Neuronal stem cell (in vitro differentiated cells): ENCODE measurements at regions not wholly inside any gene's neighbourhood (a gene's known extent, or its start where the extent isn't known, plus 50 kb on each side); places are given as distances from the start of the nearest gene placed in this dataset.
"Not testable (repeated sequence)": the region's sequence is repeated elsewhere in the genome, so short reads cannot be mapped to it uniquely, and the experiment has no call there.

Experiments used
- DNase-seq: peaks from one replicate; pipeline ENCODE4 v3.0.0-alpha.2; 2013; ENCODE audit warnings: low spot score
- H2AFZ ChIP-seq: one replicate; pipeline ENCODE4 v1.6.1; 2013; ENCODE audit warnings: mild to moderate bottlenecking, low read length, inconsistent platforms
- H2AK5ac ChIP-seq: 2 replicates; pipeline ENCODE4 v1.6.1; 2013; ENCODE audit warnings: low read depth, mild to moderate bottlenecking, inconsistent platforms, low read length, moderate library complexity, mixed read lengths
- H2BK120ac ChIP-seq: 2 replicates; pipeline ENCODE4 v1.6.1; 2013; ENCODE audit warnings: low read depth, mild to moderate bottlenecking, inconsistent platforms, low read length, moderate library complexity, mixed read lengths
- H2BK12ac ChIP-seq: one replicate; pipeline ENCODE4 v1.6.1; 2013; ENCODE audit warnings: low read length, inconsistent platforms
- H2BK15ac ChIP-seq: 2 replicates; pipeline ENCODE4 v1.6.1; 2013; ENCODE audit warnings: mild to moderate bottlenecking, low read length, inconsistent platforms, mixed read lengths
- H2BK5ac ChIP-seq: one replicate; pipeline ENCODE4 v1.6.1; 2013; ENCODE audit warnings: inconsistent platforms, mild to moderate bottlenecking, low read length, moderate library complexity
- H3K14ac ChIP-seq: one replicate; pipeline ENCODE4 v1.6.1; 2013; ENCODE audit warnings: low read length, inconsistent platforms
- H3K18ac ChIP-seq: 2 replicates; pipeline ENCODE4 v1.6.1; 2013; ENCODE audit warnings: low read length, inconsistent platforms
- H3K23ac ChIP-seq: 2 replicates; pipeline ENCODE4 v1.6.1; 2013; ENCODE audit warnings: low read depth, mild to moderate bottlenecking, mixed read lengths, low read length, inconsistent platforms; ENCODE audit not compliant: poor library complexity
- H3K27ac ChIP-seq: replicated peaks from 3 replicates; pipeline ENCODE4 v1.5.1; 2013; ENCODE audit warnings: low read length, inconsistent platforms
- H3K27me3 ChIP-seq, 3 experiments: 2 replicates each; pipeline ENCODE4 v1.6.1; 2013; ENCODE audit warnings: low read length in 3 of 3, mild to moderate bottlenecking in 2 of 3, inconsistent platforms in 1 of 3, low read depth in 1 of 3, mixed read lengths in 1 of 3, moderate library complexity in 1 of 3; ENCODE audit not compliant: control insufficient read depth in 3 of 3, insufficient read depth in 3 of 3
- H3K36me3 ChIP-seq, 2 donors: replicated peaks in 1 of 2; 2 replicates each; pipeline ENCODE4 v1.6.1; 2013; ENCODE audit warnings: low read length in 2 of 2; ENCODE audit not compliant: control insufficient read depth in 2 of 2, insufficient read depth in 2 of 2
- H3K4ac ChIP-seq: 2 replicates; pipeline ENCODE4 v1.6.1; 2013; ENCODE audit warnings: inconsistent platforms, mild to moderate bottlenecking, low read length, moderate library complexity
- H3K4me1 ChIP-seq, 2 donors: 1 replicate in 1 of 2; 2 replicates in 1 of 2; pipeline ENCODE4 v1.6.1; 2013; ENCODE audit warnings: low read length in 2 of 2, low read depth in 1 of 2; ENCODE audit not compliant: control insufficient read depth in 2 of 2, insufficient read depth in 1 of 2
- H3K4me2 ChIP-seq: one replicate; pipeline ENCODE4 v1.6.1; 2013; ENCODE audit warnings: mild to moderate bottlenecking, low read length, inconsistent platforms; ENCODE audit not compliant: insufficient read depth, poor library complexity, severe bottlenecking
- H3K4me3 ChIP-seq, 2 donors: 2 replicates each; pipeline ENCODE4 v1.5.1; 2013; ENCODE audit warnings: low read length in 2 of 2, mild to moderate bottlenecking in 2 of 2, inconsistent platforms in 1 of 2, moderate library complexity in 1 of 2
- H3K79me1 ChIP-seq: one replicate; pipeline ENCODE4 v1.6.1; 2013; ENCODE audit warnings: low read depth, mild to moderate bottlenecking, inconsistent platforms, low read length, moderate library complexity
- H3K9ac ChIP-seq: one replicate; pipeline ENCODE4 v1.6.1; 2013; ENCODE audit warnings: mild to moderate bottlenecking, low read depth, low read length, inconsistent platforms; ENCODE audit not compliant: poor library complexity
- H3K9me3 ChIP-seq, 2 donors: replicated peaks in 1 of 2; 2 replicates each; pipeline versions ENCODE3 to v1.6.1; 2013; ENCODE audit warnings: low read length in 2 of 2, mild to moderate bottlenecking in 2 of 2, inconsistent platforms in 1 of 2, low read depth in 1 of 2, mixed read lengths in 1 of 2, moderate library complexity in 1 of 2; ENCODE audit not compliant: control insufficient read depth in 2 of 2, insufficient read depth in 1 of 2
- H4K8ac ChIP-seq: one replicate; pipeline ENCODE4 v1.6.1; 2013; ENCODE audit warnings: low read depth, mild to moderate bottlenecking, inconsistent platforms, low read length, moderate library complexity
- H4K91ac ChIP-seq: one replicate; pipeline ENCODE4 v1.6.1; 2013; ENCODE audit warnings: low read length, low read depth, mild to moderate bottlenecking, inconsistent platforms; ENCODE audit not compliant: poor library complexity
- WGBS, 2 donors: extraction: QIAGEN DNeasy Blood & Tissue Kit; methylation state at CpG; one replicate each; pipeline ENCODE4 v1.1.7; 2013; ENCODE audit warnings: missing lambda C conversion rate in 2 of 2, mixed read lengths in 1 of 2; ENCODE audit not compliant: insufficient read length in 2 of 2, insufficient replicate concordance in 1 of 2; ENCODE audit errors: extremely low coverage in 2 of 2; 5-methylcytosine and 5-hydroxymethylcytosine counted together

DNA sequence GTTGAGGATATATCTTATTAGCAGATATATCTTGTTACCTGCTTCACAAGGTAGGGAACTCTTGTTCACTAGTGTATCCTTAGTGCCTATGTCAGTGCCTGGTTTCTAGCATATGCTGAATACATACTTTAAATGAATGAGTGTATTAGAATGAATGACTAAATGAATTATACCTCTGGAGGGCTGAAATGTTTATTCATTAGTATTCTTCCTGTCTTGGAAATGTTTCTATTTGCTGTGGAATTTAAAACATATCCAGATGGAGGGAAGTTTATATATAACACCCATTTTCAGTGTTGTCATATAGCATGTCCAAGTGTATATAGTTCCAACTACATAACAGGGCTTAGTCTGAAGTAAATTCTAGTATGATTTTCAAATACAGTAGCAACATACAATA, 581.5 kb downstream of the TBL1XR1 start:
- Histone ChIP-seq H3K27me3 (peaks cover 0 to 2% (median 0%) of the 10 kb centered on the region in 3 experiments), H3K18ac (no peak overlapping the region), H2BK15ac (no peak overlapping the region), H3K4me1 (no peaks in the 10 kb centered on the region), H2AK5ac (no peak overlapping the region), H4K91ac (no peak overlapping the region), H3K14ac (no peak overlapping the region), H2BK12ac (no peak overlapping the region), H2BK120ac (no peak overlapping the region), H3K4ac (no peak overlapping the region), H3K4me2 (no peak overlapping the region), H3K9me3 (no peaks in the 10 kb centered on the region), H3K23ac (no peak overlapping the region), H3K36me3 (no peaks in the 10 kb centered on the region), H2BK5ac (no peak overlapping the region), H3K27ac (no peak overlapping the region), H4K8ac (no peak overlapping the region), H3K4me3 (no peak overlapping the region), H3K79me1 (no peaks in the 10 kb centered on the region), H2AFZ (no peak overlapping the region), H3K9ac (no peak overlapping the region)
- no peak for DNase-seq

DNA sequence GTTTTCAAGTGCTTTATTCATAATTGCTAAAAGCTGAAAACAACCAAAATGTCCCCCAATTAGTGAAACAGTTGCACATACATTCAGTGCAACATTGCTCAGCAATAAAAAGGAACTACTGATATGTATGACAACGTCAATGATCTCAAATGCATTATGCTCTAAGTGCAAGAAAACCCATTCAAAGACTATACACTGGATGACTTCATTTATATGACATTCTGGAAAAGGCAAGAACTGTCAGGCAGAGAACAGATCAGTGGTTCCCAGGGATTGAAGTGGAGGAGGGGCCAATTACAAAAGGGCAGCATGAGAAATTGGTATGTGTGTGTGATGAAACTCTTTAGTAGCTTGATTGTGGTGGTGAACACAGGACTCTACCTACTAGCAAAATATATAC, 585.6 kb downstream of the TBL1XR1 start:
- Histone ChIP-seq H3K9me3 (no peaks in the 10 kb centered on the region), H3K14ac (no peak overlapping the region), H3K79me1 (no peaks in the 10 kb centered on the region), H3K27me3 (no peaks in the 10 kb centered on the region), H4K91ac (no peak overlapping the region), H3K9ac (no peak overlapping the region), H2BK12ac (no peak overlapping the region), H3K4me2 (no peak overlapping the region), H3K18ac (no peak overlapping the region), H3K4me3 (no peak overlapping the region), H3K4me1 (no peaks in the 10 kb centered on the region), H2BK15ac (no peak overlapping the region), H3K27ac (no peak overlapping the region), H4K8ac (no peak overlapping the region), H3K23ac (no peak overlapping the region), H2BK5ac (no peak overlapping the region), H3K4ac (no peak overlapping the region), H2AK5ac (no peak overlapping the region), H2BK120ac (no peak overlapping the region), H2AFZ (no peak overlapping the region), H3K36me3 (no peaks in the 10 kb centered on the region)
- WGBS, 2 donors = no CpG with 5 or more reads among the region's 1 CpG
- no peak for DNase-seq

DNA sequence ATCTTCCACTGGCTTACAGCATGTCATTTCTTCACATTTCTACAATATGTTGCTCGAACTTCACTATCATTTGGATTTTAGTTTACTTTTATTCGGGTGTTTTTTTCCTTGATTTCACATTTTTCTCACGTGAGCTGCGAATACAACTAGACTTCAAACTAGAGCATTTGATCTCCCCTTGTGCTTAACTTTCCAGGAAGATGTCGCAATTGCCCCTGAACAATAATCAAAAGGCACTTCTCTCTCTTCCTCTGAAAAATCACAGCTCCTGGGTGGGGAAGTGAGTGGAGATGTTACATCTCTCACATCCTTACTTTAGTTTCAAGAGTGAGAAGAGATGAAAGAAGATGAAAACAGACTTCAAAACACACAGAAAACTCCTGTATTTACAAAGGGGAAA, 587.9 kb downstream of the TBL1XR1 start:
- no peak overlapping the region for H2BK5ac ChIP-seq
- no peak overlapping the region for H3K4me3 ChIP-seq
- H3K23ac ChIP-seq = no peak overlapping the region
- H3K4me1 ChIP-seq = no peaks in the 10 kb centered on the region
- no peak overlapping the region for H3K4ac ChIP-seq
- H3K27ac ChIP-seq = no peak overlapping the region
- H4K8ac ChIP-seq = no peak overlapping the region
- no peak overlapping the region for H3K18ac ChIP-seq
- H2BK12ac ChIP-seq = no peak overlapping the region
- no peaks in the 10 kb centered on the region for H3K9me3 ChIP-seq
- no peaks in the 10 kb centered on the region for H3K27me3 ChIP-seq
- no peak overlapping the region for H4K91ac ChIP-seq
- WGBS, 2 donors = no CpG with 5 or more reads among the region's 5 CpGs
- no peaks in the 10 kb centered on the region for H3K79me1 ChIP-seq
- no peak for DNase-seq
- H3K36me3 ChIP-seq = no peaks in the 10 kb centered on the region
- no peak overlapping the region for H3K9ac ChIP-seq
- H2BK15ac ChIP-seq = no peak overlapping the region
- no peak overlapping the region for H2AK5ac ChIP-seq
- H2BK120ac ChIP-seq = no peak overlapping the region
- H3K14ac ChIP-seq = no peak overlapping the region
- H3K4me2 ChIP-seq = no peak overlapping the region
- H2AFZ ChIP-seq = peak overlapping the region; percentile 34

DNA sequence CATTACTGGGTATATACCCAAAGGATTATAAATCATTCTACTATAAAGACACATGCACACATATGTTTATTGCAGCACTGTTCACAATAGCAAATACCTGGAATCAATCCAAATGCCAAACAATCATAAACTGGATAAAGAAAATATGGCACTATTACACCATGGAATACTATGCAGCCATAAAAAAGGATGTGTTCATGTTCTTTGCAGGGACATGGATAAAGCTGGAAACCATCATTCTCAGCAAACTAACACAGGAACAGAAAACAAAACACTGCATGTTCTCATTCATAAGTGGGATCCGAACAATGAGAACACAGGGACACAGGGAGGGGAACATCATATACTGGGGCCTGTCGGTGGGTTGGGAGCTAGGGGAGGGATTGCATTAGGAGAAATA, 591.7 kb downstream of the TBL1XR1 start:
- H3K23ac ChIP-seq, H4K91ac ChIP-seq, H2BK15ac ChIP-seq, H3K9me3 ChIP-seq, H2BK5ac ChIP-seq, H3K4me2 ChIP-seq, H3K4me3 ChIP-seq, H4K8ac ChIP-seq, H2BK120ac ChIP-seq, H3K4ac ChIP-seq, H3K27me3 ChIP-seq, DNase-seq, H2BK12ac ChIP-seq, H3K27ac ChIP-seq, H3K36me3 ChIP-seq, H3K4me1 ChIP-seq, H2AK5ac ChIP-seq, H2AFZ ChIP-seq, H3K79me1 ChIP-seq, H3K9ac ChIP-seq, H3K14ac ChIP-seq, H3K18ac ChIP-seq: not testable (repeated sequence)
- WGBS, 2 donors = no CpG with 5 or more reads among the region's 2 CpGs
